ENCODE measurements at regions not wholly inside any gene's neighbourhood (a gene's known extent, or its start where the extent isn't known, plus 50 kb on each side); places are given as distances from the start of the nearest gene placed in this dataset.

- TF ChIP-seq CTCF (IDR thresholded peaks at IDR 0.05; ENCODE audit: low read depth, low read length): no peak
- no peak for TF ChIP-seq EZH2phosphoT487 (IDR thresholded peaks at IDR 0.05; ENCODE audit: low read depth)
Measured at GRCh38 chr2:152867397-152867796, 149.0 kb downstream of the ARL6IP6 start.
